ENCODE measurements at regions not wholly inside any gene's neighbourhood (a gene's known extent, or its start where the extent isn't known, plus 50 kb on each side); places are given as distances from the start of the nearest gene placed in this dataset.
"Not testable (repeated sequence)": the region's sequence is repeated elsewhere in the genome, so short reads cannot be mapped to it uniquely, and the experiment has no call there.

DNA sequence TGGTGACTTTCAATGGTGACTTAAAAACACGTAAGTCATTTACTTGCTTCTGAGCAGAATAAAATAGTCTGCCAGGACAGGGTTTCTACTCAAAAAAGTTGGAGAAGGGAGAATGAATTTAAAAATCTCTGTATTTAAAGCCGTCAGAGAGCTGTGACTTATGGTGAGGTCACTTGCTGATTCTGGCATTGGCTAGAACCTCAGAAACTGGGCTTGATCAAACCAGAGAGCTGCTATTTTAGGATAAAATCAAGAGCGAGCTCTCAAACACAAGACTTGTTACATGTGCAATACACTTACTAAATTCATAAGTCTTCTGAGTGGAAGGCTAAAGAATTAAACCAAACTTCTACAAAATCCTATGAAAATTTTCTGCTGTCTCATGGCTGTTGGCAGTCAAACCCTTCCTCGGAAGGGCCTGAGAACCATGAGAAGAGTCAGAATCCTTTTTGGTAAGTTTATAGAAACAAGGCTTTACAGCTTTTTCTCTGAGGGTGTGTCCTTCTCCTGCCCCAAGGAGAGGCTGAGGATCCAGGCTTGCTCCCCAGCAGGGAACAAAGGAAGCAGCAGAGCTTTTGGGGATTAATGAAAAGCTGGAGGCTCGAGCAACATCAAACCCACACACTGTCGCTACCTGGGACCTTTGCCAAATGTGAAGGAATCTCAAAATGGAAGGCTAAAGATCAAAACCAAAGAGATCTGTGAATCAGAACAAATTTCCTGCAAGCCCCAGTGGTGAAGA is 816.4 kb downstream of the SOCS6 start:
- no peak for DNase-seq (ENCODE audit: low spot score)

DNA sequence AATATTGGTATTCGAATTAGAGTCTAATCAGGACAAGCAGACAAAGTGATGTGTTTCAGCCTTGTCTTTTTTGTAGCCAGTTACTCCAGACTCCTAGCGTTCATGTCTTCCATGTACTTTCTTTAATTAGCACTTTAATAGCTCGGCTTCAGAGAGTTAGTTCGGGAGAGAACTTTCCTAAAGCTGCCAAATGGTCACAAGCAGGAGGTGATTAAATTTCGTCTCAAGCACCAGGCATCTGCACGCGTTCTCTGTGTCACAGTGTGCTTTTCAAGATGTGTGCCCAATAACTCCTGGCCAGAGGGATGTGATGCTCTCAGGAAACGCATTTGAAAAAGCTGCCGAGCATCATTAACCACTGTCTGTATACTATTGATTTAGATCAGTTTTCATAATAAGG is 790.8 kb downstream of the SOCS6 start:
- DNase-seq (ENCODE audit: low spot score), result no peak

DNA sequence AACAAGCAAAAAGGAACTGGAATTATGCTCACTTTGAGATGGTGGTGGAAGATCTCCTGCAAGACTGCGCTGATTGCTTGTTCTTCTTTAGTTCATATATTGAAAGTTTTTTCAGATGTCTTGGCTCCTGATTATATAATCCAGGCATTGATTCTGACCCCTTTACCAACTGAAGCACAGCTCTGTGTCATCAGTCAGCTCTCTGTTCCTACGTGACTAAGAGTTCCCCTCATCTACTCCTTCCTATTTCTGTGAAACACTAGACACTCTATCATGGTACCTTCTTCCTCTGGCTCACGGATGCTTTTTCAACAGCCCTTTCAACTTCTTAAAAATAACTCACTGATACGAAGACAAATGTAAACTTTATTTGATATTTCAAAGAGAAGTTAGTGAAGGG is 788.6 kb downstream of the SOCS6 start:
- no peak for DNase-seq (ENCODE audit: low spot score)

DNA sequence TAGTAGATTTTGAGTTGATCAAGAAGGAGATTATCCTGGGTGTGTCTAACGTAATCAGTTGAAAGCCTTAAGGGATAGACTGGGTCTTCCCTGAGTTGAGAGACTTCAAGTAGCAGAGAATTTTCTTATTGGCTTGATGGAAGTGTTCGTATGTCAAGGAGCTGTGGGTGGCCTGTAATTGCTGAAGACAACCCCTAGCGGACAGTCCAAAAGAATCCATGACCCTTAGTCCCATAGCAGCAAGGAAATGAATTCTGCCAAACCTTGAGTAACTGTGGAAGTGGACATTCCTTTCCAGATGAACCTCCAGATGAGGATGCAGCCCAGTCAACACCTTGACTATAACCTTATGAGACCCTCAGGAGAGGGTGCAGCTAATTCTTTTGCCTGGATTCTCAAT is 786.3 kb downstream of the SOCS6 start:
- no peak for DNase-seq (ENCODE audit: low spot score)

DNA sequence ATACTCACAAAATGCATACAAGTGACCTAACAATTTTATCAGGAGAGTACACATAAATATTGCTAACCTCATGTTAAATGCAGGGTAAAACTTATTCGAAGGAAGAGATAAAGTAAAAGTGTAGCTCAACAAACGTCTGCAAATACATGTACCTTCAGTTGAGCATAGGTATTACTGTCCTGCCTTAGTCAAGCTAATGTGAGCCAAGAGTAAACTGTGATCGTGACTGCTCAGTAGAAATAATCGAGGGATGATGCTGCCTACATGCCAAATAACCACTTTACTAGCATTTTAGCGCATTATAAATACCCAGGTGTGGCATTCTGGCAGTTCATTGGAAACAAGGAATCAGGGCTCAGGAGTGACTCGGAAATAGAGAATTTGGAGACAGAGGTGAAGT is 779.5 kb downstream of the SOCS6 start:
- no peak for DNase-seq (ENCODE audit: low spot score)

DNA sequence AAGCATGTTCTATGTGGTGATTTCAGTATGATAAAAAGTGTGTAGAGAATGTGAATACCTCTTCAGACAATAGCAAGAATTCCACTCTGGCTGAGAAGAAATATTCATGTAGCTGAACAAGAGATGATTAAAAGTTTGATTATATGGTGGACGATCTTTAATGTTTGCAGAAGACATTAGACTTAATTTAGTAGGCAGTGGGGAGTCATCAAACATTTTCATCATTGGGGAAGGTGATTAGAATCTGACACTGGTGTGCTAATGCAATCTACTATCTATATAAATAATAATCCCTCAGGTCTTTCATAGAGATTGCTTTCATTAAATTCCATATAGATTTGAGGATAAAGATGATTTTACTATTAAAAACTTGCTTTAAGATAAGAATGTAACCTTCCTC is 761.0 kb downstream of the SOCS6 start:
- DNase-seq (ENCODE audit: low spot score), result no peak

DNA sequence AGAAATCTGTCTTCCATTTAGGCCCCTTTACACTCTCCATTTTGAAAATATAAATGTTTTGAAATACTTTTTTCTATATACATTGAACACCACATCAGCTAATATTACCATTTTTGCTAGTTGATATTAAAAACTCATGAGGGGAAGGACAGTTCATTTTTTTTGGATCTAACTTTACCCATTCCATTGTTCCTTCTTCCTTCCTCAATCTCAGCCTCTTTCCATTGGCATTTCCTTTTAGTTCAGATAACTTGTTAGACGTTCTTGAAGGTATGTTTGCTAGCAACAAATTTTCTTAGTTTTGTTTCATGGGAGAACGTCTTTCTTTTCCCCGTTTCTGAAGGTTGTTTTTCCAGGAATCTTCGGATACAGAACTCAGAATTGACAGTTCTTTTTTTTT is 759.0 kb downstream of the SOCS6 start:
- no peak for DNase-seq (ENCODE audit: low spot score)

DNA sequence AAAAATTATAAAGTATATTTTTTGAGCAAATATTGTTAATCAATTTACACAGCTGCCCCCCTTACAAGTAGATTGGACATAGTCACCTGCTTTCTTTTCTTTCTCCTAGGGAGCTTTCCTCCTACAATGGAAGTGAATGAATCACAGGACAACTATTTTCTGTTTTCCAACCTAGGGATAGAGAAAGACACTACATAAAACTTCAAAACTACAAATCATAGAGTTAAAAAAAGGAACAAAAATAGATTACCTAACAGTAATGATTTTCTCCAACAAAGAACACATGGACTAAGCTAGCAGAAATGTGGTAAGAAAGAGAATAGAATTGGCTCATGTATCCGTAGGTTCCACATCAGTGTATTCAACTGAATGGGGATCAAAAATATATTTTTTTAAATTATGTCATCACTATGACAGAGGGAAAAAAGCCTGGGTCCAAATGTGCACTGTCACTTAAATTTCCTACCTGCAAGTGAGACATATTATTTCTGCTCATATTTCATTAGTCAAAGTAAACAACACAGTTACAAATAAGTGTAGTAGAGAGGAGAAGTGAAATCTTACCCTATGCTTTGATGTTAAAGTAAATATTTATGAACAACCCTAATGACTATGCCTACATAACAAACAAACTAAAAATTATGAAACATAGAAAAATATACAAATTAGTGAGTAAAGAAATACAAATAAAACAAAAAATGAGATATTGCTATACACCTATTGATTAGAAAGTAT is 756.7 kb downstream of the SOCS6 start:
- DNase-seq (ENCODE audit: low spot score), result no peak

DNA sequence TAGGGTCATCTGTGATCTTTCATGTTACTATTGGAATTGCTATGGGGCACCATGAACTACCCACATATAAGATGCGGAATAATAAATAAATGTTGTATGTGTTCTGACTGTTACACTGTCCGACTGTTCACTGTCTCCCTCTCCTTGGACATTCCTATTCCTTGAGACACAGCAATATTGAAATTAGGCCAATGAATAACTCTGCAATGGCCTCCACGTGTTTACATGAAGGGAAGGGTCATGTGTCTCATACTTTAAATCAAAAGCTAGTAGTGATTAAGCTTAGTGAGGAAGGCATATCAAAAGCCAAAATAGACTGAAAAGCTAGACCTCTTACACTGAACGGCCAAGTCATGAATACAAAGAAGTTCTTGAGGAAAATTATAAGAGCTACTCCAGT is 751.3 kb downstream of the SOCS6 start:
- DNase-seq (ENCODE audit: low spot score), result no peak

DNA sequence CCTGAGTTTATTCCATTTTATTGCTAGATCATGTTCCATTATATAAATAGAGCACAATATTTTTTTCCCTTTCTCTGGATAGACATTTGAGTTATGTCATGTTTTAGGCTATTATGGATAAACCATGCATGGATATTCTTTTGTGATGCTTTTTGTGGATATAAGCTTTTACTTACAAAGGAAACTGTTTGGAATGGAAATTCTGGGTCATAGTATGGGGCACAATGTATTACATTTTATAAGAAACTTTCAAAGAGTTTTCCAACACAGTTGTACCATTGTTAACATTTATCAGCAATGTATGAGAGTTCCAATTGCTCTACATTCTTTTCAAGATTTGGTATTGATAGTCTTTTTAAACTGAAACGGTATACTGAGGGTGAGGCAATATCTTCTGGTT is 749.4 kb downstream of the SOCS6 start:
- DNase-seq (ENCODE audit: low spot score), result no peak

DNA sequence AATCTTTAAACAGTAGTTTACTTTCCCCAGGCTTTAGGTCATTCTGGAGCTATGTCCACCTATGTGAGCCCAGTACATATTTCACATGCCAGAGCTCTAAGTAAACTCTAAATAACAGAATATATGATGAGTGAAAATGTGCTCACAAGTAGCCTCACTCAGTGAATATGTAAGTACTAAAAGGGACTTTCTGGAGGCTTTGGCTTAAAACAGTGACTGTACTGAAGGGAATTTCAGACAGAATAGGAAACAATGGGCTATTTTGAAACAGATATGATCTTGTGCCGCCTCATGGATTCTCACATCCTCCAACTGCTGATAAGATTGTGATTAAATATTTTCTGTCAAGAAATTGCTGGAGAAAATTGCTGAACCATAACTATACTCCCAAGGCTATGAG is 747.9 kb downstream of the SOCS6 start:
- DNase-seq (ENCODE audit: low spot score), result no peak

DNA sequence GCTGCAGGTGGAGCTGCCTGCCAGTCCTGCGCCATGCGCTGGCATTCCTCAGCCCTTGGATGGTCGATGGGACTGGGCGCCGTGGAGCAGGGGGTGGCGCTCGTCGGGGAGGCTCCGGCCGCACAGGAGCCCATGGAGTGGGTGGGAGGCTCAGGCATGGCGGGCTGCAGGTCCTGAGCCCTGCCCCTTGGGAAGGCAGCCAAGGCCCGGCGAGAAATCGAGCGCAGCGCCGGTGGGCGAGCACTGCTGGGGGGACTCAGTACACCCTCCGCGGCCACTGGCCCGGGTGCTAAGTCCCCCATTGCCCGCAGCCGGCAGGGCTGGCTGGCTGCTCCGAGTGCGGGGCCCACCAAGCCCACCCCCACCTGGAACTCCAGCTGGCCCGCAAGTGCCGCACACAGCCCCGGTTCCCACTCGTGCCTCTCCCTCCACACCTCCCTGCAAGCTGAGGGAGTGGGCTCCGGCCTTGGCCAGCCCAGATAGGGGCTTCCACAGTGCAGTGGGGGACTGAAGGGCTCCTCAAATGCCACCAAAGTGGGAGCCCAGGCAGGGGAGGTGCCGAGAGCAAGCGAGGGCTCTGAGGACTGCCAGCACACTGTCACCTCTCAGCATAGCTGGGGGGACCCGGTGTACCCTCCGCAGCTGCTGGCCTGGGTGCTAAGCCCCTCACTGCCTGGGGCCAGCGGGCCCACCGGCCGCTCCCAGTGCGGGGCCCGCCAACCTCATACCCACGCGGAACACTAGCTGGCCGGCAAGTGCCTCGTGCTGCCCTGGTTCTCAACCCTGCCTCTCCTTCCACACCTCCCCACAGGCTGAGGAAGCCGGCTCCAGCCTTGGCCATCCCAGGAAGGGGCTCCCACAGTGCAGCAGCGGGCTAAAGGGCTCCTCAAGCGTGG is 742.7 kb downstream of the SOCS6 start:
- not testable (repeated sequence) for DNase-seq (ENCODE audit: low spot score)

DNA sequence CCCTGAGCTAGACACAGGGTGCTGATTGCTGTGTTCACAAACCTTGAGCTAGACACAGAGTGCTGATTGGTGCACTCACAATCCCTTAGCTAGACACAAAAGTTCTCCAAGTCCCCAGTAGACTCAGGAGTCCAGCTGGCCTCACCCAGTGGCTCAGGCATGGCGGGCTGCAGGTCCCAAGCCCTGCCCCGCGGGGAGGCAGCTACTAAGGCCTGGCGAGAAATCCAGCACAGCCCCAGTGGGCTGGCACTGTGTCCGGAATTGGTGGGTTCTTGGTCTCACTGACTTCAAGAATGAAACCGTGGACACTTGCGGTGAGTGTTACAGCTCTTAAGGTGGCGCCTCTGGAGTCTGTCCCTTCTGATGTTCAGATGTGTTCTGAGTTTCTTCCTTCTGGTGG is 741.2 kb downstream of the SOCS6 start:
- not testable (repeated sequence) for DNase-seq (ENCODE audit: low spot score)

DNA sequence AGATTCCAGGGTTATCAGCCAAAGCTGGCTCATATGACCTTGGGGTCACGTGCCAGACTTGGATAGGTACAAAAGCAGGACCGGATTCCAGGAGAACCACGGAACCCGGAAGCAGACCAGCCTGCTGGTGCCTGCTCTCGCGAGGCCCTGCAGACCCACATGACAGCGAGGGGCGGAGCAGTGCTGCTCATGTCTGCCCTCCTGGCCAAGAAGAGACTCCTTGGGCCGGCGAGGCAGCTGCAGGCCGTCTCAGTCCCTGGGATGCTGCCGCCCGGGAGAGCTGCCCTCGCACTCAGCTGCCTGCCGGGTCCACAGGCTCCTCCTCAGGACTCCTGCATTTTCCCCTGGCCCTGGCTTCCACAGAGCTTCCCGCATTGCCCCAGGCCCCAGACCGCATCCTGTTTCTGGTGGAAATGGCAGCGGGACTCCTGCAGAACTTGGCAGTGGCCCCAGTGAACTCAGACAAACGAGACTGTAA is 739.5 kb downstream of the SOCS6 start:
- DNase-seq (ENCODE audit: low spot score), result no peak

DNA sequence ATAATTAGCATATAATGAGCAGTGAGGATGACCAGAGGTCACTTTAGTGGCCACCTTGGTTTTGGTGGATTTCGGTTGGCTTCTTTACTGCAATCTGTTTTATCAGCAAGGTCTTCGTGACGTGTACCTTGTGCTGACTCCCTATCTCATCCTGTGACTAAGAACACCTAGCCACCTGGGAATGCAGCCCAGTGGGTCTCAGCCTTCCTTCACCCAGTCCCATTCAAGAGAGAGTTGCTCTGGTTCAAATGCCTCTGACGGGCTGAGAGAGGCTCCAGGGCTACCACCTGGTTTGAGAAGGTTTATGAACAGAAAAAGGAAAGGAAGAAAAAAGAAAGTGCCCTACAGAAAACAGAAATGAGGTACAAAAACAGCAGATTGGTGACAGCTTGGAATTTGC is 738.7 kb downstream of the SOCS6 start:
- no peak for DNase-seq (ENCODE audit: low spot score)

DNA sequence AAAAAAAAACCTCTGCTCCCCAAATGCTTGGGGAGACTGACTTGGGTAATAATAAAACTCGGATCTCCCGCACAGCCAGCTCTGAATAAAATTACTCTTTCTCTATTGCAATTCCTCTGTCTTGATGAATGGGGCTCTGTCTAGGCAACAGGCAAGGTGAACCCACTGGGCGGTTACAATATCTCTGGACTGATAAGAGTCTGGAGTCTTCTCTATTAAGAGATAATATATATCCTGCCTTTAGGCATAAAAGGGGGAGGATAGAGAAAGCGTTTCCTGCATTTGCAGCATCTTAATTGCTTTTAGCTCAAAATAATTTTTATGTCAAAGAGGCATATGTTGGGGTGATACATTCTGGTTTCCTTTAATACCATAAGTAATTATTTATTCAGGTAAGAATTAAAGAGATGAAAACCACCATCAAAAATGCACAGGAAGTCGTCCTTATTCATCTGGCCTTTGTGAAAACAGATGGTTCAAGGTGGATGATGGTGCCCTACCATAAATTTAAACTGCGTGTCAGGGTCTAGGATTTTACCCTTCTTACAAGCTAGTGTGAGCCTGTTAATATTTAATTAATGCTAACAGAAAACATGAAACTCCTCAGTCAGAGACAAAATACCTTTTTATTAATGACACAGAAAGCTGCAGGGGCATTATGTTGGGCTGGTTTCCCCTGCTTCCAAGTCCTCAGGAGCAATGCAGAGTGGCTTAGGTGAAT is 736.8 kb downstream of the SOCS6 start:
- no peak for DNase-seq (ENCODE audit: low spot score)

DNA sequence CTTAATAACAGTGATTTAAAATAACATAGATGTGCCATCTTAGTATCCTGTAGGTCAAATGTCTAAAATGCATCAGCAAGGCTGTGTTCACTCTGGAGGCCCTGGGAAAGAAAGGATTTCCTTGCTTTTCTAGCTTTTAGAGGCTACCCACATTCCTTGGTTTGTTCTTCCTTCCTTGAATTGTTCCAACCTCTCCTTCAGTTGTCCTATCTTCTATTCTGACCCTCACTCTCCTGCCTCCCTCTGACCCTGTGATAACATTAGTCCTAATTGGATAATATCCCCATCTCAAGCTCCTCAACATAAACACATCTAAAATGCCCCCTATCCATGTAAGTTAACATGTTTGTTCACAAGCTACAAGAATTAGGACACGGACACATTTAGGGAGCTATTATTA is 733.5 kb downstream of the SOCS6 start:
- DNase-seq (ENCODE audit: low spot score), result no peak

DNA sequence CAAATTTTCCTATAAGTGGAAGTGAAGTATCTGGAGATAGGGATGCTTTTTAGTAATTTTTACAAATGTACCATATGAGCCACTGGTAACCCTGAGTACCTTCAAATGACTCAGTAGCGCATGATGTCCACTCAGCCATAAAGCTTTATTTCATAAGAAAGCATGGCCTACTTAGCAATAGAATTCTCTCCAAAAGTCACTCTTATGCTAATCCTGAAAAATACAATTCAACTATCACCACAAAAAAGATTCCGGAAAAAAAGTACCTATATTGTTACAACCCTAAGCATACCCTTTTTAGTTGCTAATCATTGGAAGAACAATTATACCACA is 732.2 kb downstream of the SOCS6 start:
- DNase-seq (ENCODE audit: low spot score), result no peak

DNA sequence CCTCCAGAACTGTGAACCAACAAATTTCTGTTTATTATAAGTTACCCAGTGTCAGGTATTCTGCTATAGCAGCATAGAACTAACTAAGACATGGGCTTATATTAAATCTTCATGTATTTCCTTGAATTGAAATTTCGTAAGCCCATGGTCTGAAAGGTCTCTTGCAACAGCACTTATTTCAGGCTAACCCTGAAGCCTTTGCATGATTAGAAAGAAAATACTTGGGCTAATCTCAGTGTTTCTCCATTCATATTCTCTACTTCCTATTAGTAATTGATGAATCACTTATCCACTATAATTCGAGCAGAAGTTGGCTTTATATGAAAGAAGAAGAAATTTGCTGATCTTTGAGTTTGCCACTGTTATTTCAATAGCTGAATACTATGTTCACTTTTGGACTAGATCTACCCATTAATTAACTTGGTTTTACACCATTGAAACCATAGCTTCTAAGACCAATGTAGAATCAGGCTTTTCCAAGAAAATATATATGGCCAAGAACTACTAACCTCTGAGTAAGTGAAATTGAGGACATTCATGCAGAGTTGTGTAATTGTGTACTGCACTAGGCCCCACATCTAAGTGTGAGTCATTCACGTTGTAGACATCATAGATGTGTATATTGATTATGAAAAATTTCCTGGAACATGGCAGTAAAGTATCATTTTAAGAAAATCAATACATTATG is 731.6 kb downstream of the SOCS6 start:
- DNase-seq (ENCODE audit: low spot score), result no peak

DNA sequence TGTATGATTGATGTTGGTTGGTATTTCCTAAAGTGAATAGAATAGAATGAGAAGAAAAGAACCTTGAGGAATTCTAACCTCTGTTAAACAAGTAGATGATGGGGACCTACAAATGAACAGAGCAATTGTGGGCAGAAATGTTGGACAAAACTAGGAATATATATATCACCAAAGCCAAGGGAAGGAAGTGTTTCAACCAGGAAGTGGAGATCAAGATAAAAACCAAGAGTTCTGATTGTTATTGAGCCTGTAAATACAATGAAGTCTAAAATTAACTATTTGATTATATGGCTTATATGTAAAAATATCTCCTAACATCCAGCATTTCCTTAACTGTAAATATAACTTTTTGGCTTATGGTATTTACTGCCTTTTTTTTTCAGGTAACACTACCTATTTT is 730.0 kb downstream of the SOCS6 start:
- no peak for DNase-seq (ENCODE audit: low spot score)

DNA sequence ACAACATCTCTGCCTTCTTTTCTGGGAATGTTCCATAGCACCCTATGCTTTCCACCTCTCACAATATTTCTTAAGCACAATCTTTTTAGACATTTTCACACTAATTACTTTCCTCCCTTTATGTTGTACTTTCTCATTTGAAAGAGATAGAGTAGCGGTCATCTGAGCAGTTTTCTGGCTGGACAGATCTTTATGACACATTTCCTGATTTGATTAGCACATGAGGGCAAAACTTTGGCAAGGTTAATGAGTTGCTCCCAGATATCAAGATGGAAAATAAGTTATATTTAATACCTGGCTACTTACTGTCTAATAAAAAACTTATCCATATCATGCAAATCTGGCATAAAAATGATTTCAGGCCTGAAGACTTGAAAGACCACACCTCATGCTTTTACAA is 723.9 kb downstream of the SOCS6 start:
- DNase-seq (ENCODE audit: low spot score), result no peak

DNA sequence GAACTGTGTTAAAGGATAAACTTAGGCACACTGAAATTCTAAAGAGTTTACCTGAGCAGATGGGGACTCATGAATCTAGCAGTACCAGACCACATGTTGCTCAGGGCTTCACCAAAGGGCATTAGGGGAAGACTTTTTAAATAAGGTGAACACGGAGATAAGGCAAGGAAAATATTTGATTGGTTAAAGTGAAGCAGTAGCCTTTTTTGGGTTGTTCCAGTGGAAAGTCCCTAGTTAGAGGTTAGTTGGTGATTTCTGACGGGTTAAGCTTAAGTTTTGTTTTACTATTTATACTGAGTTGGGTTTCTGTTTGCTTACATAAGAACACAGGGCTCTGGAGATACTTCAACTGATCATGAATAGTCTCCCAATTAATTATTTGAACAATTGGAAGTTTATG is 722.5 kb downstream of the SOCS6 start:
- DNase-seq (ENCODE audit: low spot score), result no peak
